HEK293 (cell line): ENCODE measurements at regions not wholly inside any gene's neighbourhood (a gene's known extent, or its start where the extent isn't known, plus 50 kb on each side); places are given as distances from the start of the nearest gene placed in this dataset.

Source experiments
- CTCF ChIA-PET: fragments of 350-600 bp; formaldehyde crosslinking; extraction: SDS; loops from one replicate; lab custom pipeline; 2021; ENCODE audit warnings: antibody characterized with exemption; lab: Yijun Ruan, JAX
- POLR2A ChIA-PET: fragments of 300-600 bp; formaldehyde crosslinking; extraction: SDS; loops from one replicate; lab custom pipeline; 2020; ENCODE audit warnings: antibody characterized with exemption, inconsistent platforms; lab: Yijun Ruan, JAX
- H3K27ac ChIP-seq: fragments of 200-500 bp; sonication (Bioruptor generic); 2 replicates; pipeline ENCODE4 v1.5.1; 2014; ENCODE audit warnings: low read depth, low read length, control low read depth, inconsistent platforms; ENCODE audit errors: extremely low read depth
- H3K36me3 ChIP-seq, 2 experiments: fragments of 200-500 bp in 1 of 2; sonication (Bioruptor generic) in 1 of 2; 1 replicate in 1 of 2; 2 replicates in 1 of 2; pipeline ENCODE4 v1.5.1; 2014 to 2017; ENCODE audit warnings: inconsistent platforms in 2 of 2, low read length in 2 of 2; ENCODE audit not compliant: control insufficient read depth in 2 of 2, insufficient read depth in 1 of 2
- H3K4me1 ChIP-seq: fragments of 200-500 bp; sonication (Bioruptor generic); 2 replicates; pipeline ENCODE4 v1.5.1; 2014; ENCODE audit warnings: mild to moderate bottlenecking, low read length, inconsistent platforms; ENCODE audit not compliant: control insufficient read depth, insufficient read depth
- H3K4me3 ChIP-seq: 2 replicates; pipeline ENCODE4 v1.5.1; 2011; ENCODE audit warnings: low read depth, mild to moderate bottlenecking, control low read depth, low read length, moderate library complexity
- H3K9me3 ChIP-seq: fragments of 200-500 bp; sonication (Bioruptor generic); 2 replicates; pipeline ENCODE4 v1.5.1; 2014; ENCODE audit warnings: low read depth, low read length, inconsistent platforms; ENCODE audit not compliant: control insufficient read depth, insufficient read depth
- GLI4 ChIP-seq: fragments of 450-650 bp; formaldehyde crosslinking; IDR thresholded peaks from 2 replicates; pipeline ENCODE4 v1.5.1; 2016; ENCODE audit warnings: missing biosample characterization, missing genetic modification characterization
- IKZF3 ChIP-seq: fragments of 450-650 bp; IDR thresholded peaks from 2 replicates; pipeline ENCODE4 v1.5.0; 2018; ENCODE audit warnings: missing biosample characterization, mild to moderate bottlenecking, missing genetic modification characterization, moderate library complexity
- OVOL3 ChIP-seq: fragments of 450-650 bp; formaldehyde crosslinking; IDR thresholded peaks from 2 replicates; pipeline ENCODE4 v1.5.1; 2016; ENCODE audit warnings: missing biosample characterization, missing genetic modification characterization
- PRDM2 ChIP-seq: fragments of 450-650 bp; formaldehyde crosslinking; IDR thresholded peaks from 2 replicates; pipeline ENCODE4 v1.5.1; 2016; ENCODE audit warnings: missing biosample characterization, missing genetic modification characterization, borderline replicate concordance
- REST ChIP-seq: fragments of 450-650 bp; formaldehyde crosslinking; IDR thresholded peaks from 2 replicates; pipeline ENCODE4 v1.5.1; 2016; ENCODE audit warnings: missing biosample characterization, missing genetic modification characterization
- WT1 ChIP-seq: fragments of 450-650 bp; formaldehyde crosslinking; IDR thresholded peaks from 2 replicates; pipeline ENCODE4 v1.5.1; 2016; ENCODE audit warnings: missing biosample characterization, missing genetic modification characterization
- ZBTB44 ChIP-seq: fragments of 450-650 bp; IDR thresholded peaks from 2 replicates; pipeline ENCODE4 v1.5.1; 2018; ENCODE audit warnings: missing biosample characterization, mild to moderate bottlenecking, missing genetic modification characterization
- ZBTB48 ChIP-seq: fragments of 450-650 bp; formaldehyde crosslinking; IDR thresholded peaks from 2 replicates; pipeline ENCODE4 v1.5.1; 2016; ENCODE audit warnings: missing biosample characterization, missing genetic modification characterization
- ZFP69B ChIP-seq: fragments of 450-650 bp; formaldehyde crosslinking; IDR thresholded peaks from 2 replicates; pipeline ENCODE4 v1.5.1; 2016; ENCODE audit warnings: missing biosample characterization, missing genetic modification characterization
- ZNF133 ChIP-seq: fragments of 450-650 bp; formaldehyde crosslinking; IDR thresholded peaks from 2 replicates; pipeline ENCODE4 v1.5.1; 2016; ENCODE audit warnings: missing biosample characterization, missing genetic modification characterization
- ZNF266 ChIP-seq: fragments of 450-650 bp; formaldehyde crosslinking; IDR thresholded peaks from 2 replicates; pipeline ENCODE4 v1.5.1; 2016; ENCODE audit warnings: missing biosample characterization, missing genetic modification characterization, low read depth
- ZNF391 ChIP-seq: fragments of 450-650 bp; formaldehyde crosslinking; IDR thresholded peaks from 2 replicates; pipeline ENCODE4 v1.5.1; 2016; ENCODE audit warnings: low read depth, missing biosample characterization, missing genetic modification characterization, borderline replicate concordance
- ZNF488 ChIP-seq: fragments of 450-650 bp; formaldehyde crosslinking; IDR thresholded peaks from 2 replicates; pipeline ENCODE4 v1.5.1; 2016; ENCODE audit warnings: missing biosample characterization, missing genetic modification characterization
- ZNF510 ChIP-seq: fragments of 450-650 bp; formaldehyde crosslinking; IDR thresholded peaks from 2 replicates; pipeline ENCODE4 v1.5.1; 2018; ENCODE audit warnings: mild to moderate bottlenecking, missing genetic modification characterization, missing biosample characterization; ENCODE audit not compliant: insufficient replicate concordance
- ZNF530 ChIP-seq: fragments of 450-650 bp; formaldehyde crosslinking; IDR thresholded peaks from 2 replicates; pipeline ENCODE4 v1.5.1; 2016; ENCODE audit warnings: low read depth, missing biosample characterization, missing genetic modification characterization
- ZNF549 ChIP-seq: fragments of 450-650 bp; IDR thresholded peaks from 2 replicates; pipeline ENCODE4 v1.5.1; 2018; ENCODE audit warnings: missing biosample characterization, missing genetic modification characterization, mild to moderate bottlenecking, inconsistent platforms, moderate library complexity
- ZNF560 ChIP-seq: fragments of 450-650 bp; formaldehyde crosslinking; IDR thresholded peaks from 2 replicates; pipeline ENCODE4 v1.5.1; 2017; ENCODE audit warnings: missing biosample characterization, missing genetic modification characterization, borderline replicate concordance
- ZNF571 ChIP-seq: fragments of 450-650 bp; formaldehyde crosslinking; IDR thresholded peaks from 2 replicates; pipeline ENCODE4 v1.5.0; 2017; ENCODE audit warnings: missing biosample characterization, missing genetic modification characterization
- ZNF600 ChIP-seq: fragments of 450-650 bp; formaldehyde crosslinking; IDR thresholded peaks from 2 replicates; pipeline ENCODE4 v1.5.1; 2016; ENCODE audit warnings: missing biosample characterization, missing genetic modification characterization
- ZNF707 ChIP-seq: fragments of 450-650 bp; formaldehyde crosslinking; IDR thresholded peaks from 2 replicates; pipeline ENCODE4 v1.5.1; 2016; ENCODE audit warnings: missing biosample characterization, missing genetic modification characterization
- ZNF791 ChIP-seq: fragments of 450-650 bp; formaldehyde crosslinking; IDR thresholded peaks from 2 replicates; pipeline ENCODE4 v1.5.1; 2016; ENCODE audit warnings: missing biosample characterization, missing genetic modification characterization
- ZSCAN23 ChIP-seq: fragments of 450-650 bp; formaldehyde crosslinking; IDR thresholded peaks from 2 replicates; pipeline ENCODE4 v1.5.1; 2016; ENCODE audit warnings: missing biosample characterization, missing genetic modification characterization

GRCh38 chr15:69953816-69954215 is 143.9 kb downstream of the TLE3 start:
- POLR2A ChIA-PET = no interaction called here
- TF ChIP-seq ZSCAN23 (tag by site-specific recombination) = no peak
- TF ChIP-seq ZNF266 (tag by site-specific recombination) = no peak
- TF ChIP-seq IKZF3 (tag by site-specific recombination) = no peak
- TF ChIP-seq ZNF488 (tag by site-specific recombination) = no peak
- TF ChIP-seq OVOL3 (tag by site-specific recombination) = no peak
- TF ChIP-seq ZNF571 = no peak
- no peak for TF ChIP-seq ZNF560 (tag by site-specific recombination)
- no peak for TF ChIP-seq ZBTB48
- no peak for TF ChIP-seq ZNF391
- TF ChIP-seq WT1 (tag by site-specific recombination) = no peak
- no peak for TF ChIP-seq PRDM2
- TF ChIP-seq ZNF549 = no peak
- TF ChIP-seq ZNF600 (tag by site-specific recombination) = no peak
- TF ChIP-seq ZNF530 (tag by site-specific recombination) = no peak
- TF ChIP-seq ZNF510 (tag by site-specific recombination) = no peak
- no peak for TF ChIP-seq ZNF707 (tag by site-specific recombination)
- no peak for TF ChIP-seq ZBTB44
- no peaks in the 10 kb centered on the region for H3K36me3 ChIP-seq
- CTCF ChIA-PET = interaction anchor here (0.5 to 0.6 kb wide), 2 partner anchors 234 to 1697 kb away, joined by 3 read pairs; no protein-coding TSS in a partner anchor
- no peak overlapping the region for H3K4me3 ChIP-seq
- no peak overlapping the region for H3K27ac ChIP-seq
- H3K9me3 ChIP-seq = no peaks in the 10 kb centered on the region
- no peaks in the 10 kb centered on the region for H3K4me1 ChIP-seq

- Histone ChIP-seq H3K4me1 (no peaks in the 10 kb centered on the region), H3K36me3 (no peaks in the 10 kb centered on the region), H3K4me3 (no peak overlapping the region), H3K9me3 (no peaks in the 10 kb centered on the region), H3K27ac (no peak overlapping the region)
- CTCF ChIA-PET = no interaction called here
- POLR2A ChIA-PET = no interaction called here
- no peak for TF ChIP-seq WT1 (tag by site-specific recombination)
- no peak for TF ChIP-seq REST (tag by site-specific recombination)
- no peak for TF ChIP-seq ZNF791 (tag by site-specific recombination)
- TF ChIP-seq ZNF133 (tag by site-specific recombination) = no peak
- no peak for TF ChIP-seq ZFP69B
- TF ChIP-seq GLI4 (tag by site-specific recombination) = no peak
Measured at GRCh38 chr15:69954666-69955065, 143.1 kb downstream of the TLE3 start.
